MM.1S (cell line): ENCODE measurements at regions not wholly inside any gene's neighbourhood (a gene's known extent, or its start where the extent isn't known, plus 50 kb on each side); places are given as distances from the start of the nearest gene placed in this dataset.

Experiments used
- DNase-seq: peaks from one replicate; pipeline ENCODE4 v3.0.0-alpha.2; 2015
- H2AFZ ChIP-seq: fragments of 300-600 bp; sonication (generic); 2 replicates; pipeline ENCODE4 v1.6.0; 2016; ENCODE audit warnings: antibody characterized with exemption, low read length
- H3F3A ChIP-seq: fragments of 300-600 bp; sonication (generic); 2 replicates; pipeline ENCODE4 v1.6.1; 2016; ENCODE audit warnings: mild to moderate bottlenecking, antibody characterized with exemption, low read length, moderate library complexity, mixed read lengths; ENCODE audit not compliant: insufficient read depth
- H3K27ac ChIP-seq: fragments of 300-600 bp; sonication (generic); 2 replicates; pipeline ENCODE4 v1.5.1; 2016; ENCODE audit warnings: mild to moderate bottlenecking, low read length
- H3K27me3 ChIP-seq: fragments of 300-600 bp; sonication (generic); replicated peaks from 2 replicates; pipeline ENCODE4 v1.6.0; 2016; ENCODE audit warnings: low read length; ENCODE audit not compliant: insufficient read depth
- H3K36me3 ChIP-seq: fragments of 300-600 bp; sonication (generic); replicated peaks from 2 replicates; pipeline ENCODE4 v1.6.1; 2016; ENCODE audit warnings: mild to moderate bottlenecking, low read length, mixed read lengths; ENCODE audit not compliant: insufficient read depth
- H3K4me1 ChIP-seq: fragments of 300-600 bp; sonication (generic); 2 replicates; pipeline ENCODE4 v1.6.1; 2016; ENCODE audit warnings: low read length, mixed read lengths
- H3K4me2 ChIP-seq: fragments of 300-600 bp; sonication (generic); 2 replicates; pipeline ENCODE4 v1.6.0; 2016; ENCODE audit warnings: low read depth, low read length
- H3K4me3 ChIP-seq: fragments of 300-600 bp; sonication (generic); 2 replicates; pipeline ENCODE4 v1.5.1; 2016; ENCODE audit warnings: low read length, mixed read lengths
- H3K79me2 ChIP-seq: fragments of 300-600 bp; sonication (generic); 2 replicates; pipeline ENCODE4 v1.6.1; 2016; ENCODE audit warnings: mixed run types, low read length, mixed read lengths
- H3K9ac ChIP-seq: fragments of 300-600 bp; sonication (generic); 2 replicates; pipeline ENCODE4 v1.6.1; 2016; ENCODE audit warnings: low read length, mixed read lengths
- H3K9me2 ChIP-seq: fragments of 300-600 bp; sonication (generic); replicated peaks from 2 replicates; pipeline ENCODE4 v1.6.1; 2016; ENCODE audit warnings: mild to moderate bottlenecking, low read length, mixed read lengths; ENCODE audit not compliant: insufficient read depth
- H3K9me3 ChIP-seq: fragments of 300-600 bp; sonication (generic); replicated peaks from 2 replicates; pipeline ENCODE4 v1.6.1; 2016; ENCODE audit warnings: mild to moderate bottlenecking, low read length, mixed read lengths; ENCODE audit not compliant: insufficient read depth
- H4K20me1 ChIP-seq: fragments of 300-600 bp; sonication (generic); 2 replicates; pipeline ENCODE4 v1.6.1; 2016; ENCODE audit warnings: mild to moderate bottlenecking, low read length, moderate library complexity, mixed read lengths; ENCODE audit not compliant: insufficient read depth
- EZH2 ChIP-seq: fragments of 300-600 bp; sonication (generic); optimal IDR thresholded peaks from 2 replicates; pipeline ENCODE3; 2017; ENCODE audit warnings: low read depth, mild to moderate bottlenecking, antibody characterized with exemption, low read length, mixed read lengths
- EZH2phosphoT487 ChIP-seq: fragments of 300-600 bp; sonication (generic); IDR thresholded peaks from 2 replicates; pipeline ENCODE4 v1.6.1; 2018; ENCODE audit warnings: antibody characterized with exemption, low read length
- TF ChIP-seq, protein P1 (sequence below): fragments of 300-600 bp; sonication (generic); IDR thresholded peaks from 2 replicates; pipeline ENCODE4 v1.5.1; 2016; ENCODE audit warnings: antibody characterized with exemption, low read length, mixed read lengths

DNA sequence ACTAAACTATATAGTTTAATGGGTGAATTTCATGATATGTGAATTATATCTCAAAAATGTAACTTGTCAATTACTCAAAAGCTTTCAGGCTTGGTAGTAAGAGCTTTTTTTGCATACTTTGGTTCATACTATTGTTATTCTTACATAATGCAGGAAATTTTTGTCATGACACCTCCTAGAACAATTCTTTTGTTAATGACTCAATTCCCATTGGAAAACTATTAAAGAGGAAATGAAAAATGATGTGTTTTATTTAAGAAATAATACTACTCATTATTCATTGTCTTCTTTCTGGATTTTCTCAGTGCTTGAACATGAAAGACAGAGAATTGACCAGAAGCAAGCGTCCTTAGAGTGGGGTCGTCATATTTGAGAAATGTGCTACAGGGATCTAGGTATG, 196.4 kb upstream of the KCNJ16 start:
- Histone ChIP-seq H3K4me1 (no peaks in the 10 kb centered on the region), H3K9ac (no peak overlapping the region), H3K36me3 (no peaks in the 10 kb centered on the region), H3K27me3 (no peaks in the 10 kb centered on the region), H3K79me2 (no peaks in the 10 kb centered on the region), H3K4me2 (no peak overlapping the region), H3K4me3 (no peak overlapping the region), H3F3A (no peaks in the 10 kb centered on the region), H3K9me3 (no peaks in the 10 kb centered on the region), H3K9me2 (no peaks in the 10 kb centered on the region), H4K20me1 (no peaks in the 10 kb centered on the region), H2AFZ (no peak overlapping the region), H3K27ac (no peak overlapping the region)
- DNase-seq = no peak
- no peak for TF ChIP-seq EZH2phosphoT487
- no peak for TF ChIP-seq EZH2
- TF ChIP-seq, protein P1, sequence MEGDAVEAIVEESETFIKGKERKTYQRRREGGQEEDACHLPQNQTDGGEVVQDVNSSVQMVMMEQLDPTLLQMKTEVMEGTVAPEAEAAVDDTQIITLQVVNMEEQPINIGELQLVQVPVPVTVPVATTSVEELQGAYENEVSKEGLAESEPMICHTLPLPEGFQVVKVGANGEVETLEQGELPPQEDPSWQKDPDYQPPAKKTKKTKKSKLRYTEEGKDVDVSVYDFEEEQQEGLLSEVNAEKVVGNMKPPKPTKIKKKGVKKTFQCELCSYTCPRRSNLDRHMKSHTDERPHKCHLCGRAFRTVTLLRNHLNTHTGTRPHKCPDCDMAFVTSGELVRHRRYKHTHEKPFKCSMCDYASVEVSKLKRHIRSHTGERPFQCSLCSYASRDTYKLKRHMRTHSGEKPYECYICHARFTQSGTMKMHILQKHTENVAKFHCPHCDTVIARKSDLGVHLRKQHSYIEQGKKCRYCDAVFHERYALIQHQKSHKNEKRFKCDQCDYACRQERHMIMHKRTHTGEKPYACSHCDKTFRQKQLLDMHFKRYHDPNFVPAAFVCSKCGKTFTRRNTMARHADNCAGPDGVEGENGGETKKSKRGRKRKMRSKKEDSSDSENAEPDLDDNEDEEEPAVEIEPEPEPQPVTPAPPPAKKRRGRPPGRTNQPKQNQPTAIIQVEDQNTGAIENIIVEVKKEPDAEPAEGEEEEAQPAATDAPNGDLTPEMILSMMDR = no peak

DNA sequence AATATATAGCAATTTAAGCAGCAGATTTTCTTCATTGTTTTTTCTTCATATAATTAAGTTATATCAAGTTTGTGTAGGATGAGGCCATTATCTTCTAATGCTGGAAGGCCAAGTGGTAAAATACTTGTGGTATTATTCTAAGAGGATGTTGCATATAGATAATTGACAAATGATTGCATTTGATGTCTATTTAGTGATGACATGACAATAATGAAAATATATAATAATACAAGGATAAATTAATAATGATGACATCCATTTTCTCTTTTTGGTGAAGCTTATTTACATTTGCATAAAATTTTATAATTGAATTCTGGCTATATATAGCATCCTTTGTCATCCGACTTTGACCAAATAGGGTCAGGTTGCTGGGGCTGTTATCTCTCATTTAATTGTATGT, 195.4 kb upstream of the KCNJ16 start:
- H3K9me2 ChIP-seq = no peaks in the 10 kb centered on the region
- H3F3A ChIP-seq = no peaks in the 10 kb centered on the region
- TF ChIP-seq, protein P1 = no peak
- TF ChIP-seq EZH2 = no peak
- TF ChIP-seq EZH2phosphoT487 = no peak
- H3K27me3 ChIP-seq = no peaks in the 10 kb centered on the region
- DNase-seq = no peak
- H3K36me3 ChIP-seq = no peaks in the 10 kb centered on the region
- no peaks in the 10 kb centered on the region for H3K4me1 ChIP-seq
- no peaks in the 10 kb centered on the region for H3K9me3 ChIP-seq
- H3K79me2 ChIP-seq = no peaks in the 10 kb centered on the region
- H3K9ac ChIP-seq = no peak overlapping the region
- no peak overlapping the region for H3K4me2 ChIP-seq
- H4K20me1 ChIP-seq = no peaks in the 10 kb centered on the region
- H2AFZ ChIP-seq = no peak overlapping the region
- H3K27ac ChIP-seq = no peak overlapping the region
- H3K4me3 ChIP-seq = no peak overlapping the region

DNA sequence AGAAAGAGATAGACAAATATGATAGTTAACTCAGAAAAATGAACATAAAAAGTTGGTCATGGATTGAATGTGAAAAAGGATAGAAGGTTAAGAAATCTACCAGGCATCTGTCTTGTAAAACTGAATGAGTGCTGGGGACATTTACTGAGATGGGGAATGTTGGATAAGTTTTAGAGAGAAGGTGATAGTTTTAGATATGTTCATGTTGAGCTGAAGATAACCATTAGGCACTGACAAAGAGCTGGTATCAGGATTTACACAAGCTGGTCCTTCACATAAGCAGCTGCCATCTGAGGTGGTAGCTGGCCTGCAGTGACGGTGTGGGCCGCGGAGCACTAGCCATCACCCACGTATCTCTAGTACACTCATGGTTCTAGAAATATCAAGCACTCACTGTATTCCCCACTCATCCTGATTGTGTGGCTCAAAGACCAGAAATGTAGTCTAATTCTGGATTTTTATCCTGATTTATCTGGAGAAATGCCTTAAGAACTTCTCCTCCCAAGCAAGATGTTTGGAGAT, 194.4 kb upstream of the KCNJ16 start:
- H3K36me3 ChIP-seq = no peaks in the 10 kb centered on the region
- no peak overlapping the region for H3K9ac ChIP-seq
- DNase-seq = no peak
- no peaks in the 10 kb centered on the region for H4K20me1 ChIP-seq
- TF ChIP-seq, protein P1 = no peak
- TF ChIP-seq EZH2 (no peak), EZH2phosphoT487 (no peak)
- no peaks in the 10 kb centered on the region for H3K79me2 ChIP-seq
- H3K9me3 ChIP-seq = no peaks in the 10 kb centered on the region
- H3F3A ChIP-seq = no peaks in the 10 kb centered on the region
- H3K9me2 ChIP-seq = no peaks in the 10 kb centered on the region
- no peak overlapping the region for H3K27ac ChIP-seq
- no peak overlapping the region for H3K4me3 ChIP-seq
- H2AFZ ChIP-seq = no peak overlapping the region
- H3K4me2 ChIP-seq = no peak overlapping the region
- H3K27me3 ChIP-seq = no peaks in the 10 kb centered on the region
- no peaks in the 10 kb centered on the region for H3K4me1 ChIP-seq
